ENCODE measurements at regions not wholly inside any gene's neighbourhood (a gene's known extent, or its start where the extent isn't known, plus 50 kb on each side); places are given as distances from the start of the nearest gene placed in this dataset.
"Not testable (repeated sequence)": the region's sequence is repeated elsewhere in the genome, so short reads cannot be mapped to it uniquely, and the experiment has no call there.

DNA sequence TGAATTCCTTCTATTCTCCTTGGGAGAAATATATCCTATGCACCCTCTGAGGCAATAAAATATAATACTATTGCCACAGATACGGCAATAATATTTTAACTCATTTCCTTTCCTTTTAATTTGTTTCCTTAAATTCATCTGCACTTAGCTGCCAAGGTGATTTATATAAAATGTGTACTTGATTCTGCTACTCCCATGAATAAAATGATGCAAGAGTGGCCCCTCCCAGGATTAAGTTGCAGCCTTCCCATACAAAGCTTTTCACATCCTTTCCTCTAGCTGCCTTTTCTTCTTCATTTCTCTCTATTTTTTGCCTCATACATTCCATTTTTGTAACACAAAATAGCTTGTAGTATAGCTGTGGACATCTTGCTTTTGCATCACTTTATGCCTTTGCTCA lies 464.1 kb upstream of the ZEB2 start:
- Mint-ChIP-seq H3K4me1 (no peaks in the 10 kb centered on the region), H3K27ac (no peak overlapping the region), H3K9me3 (no peaks in the 10 kb centered on the region), H3K27me3 (peaks cover 4% of the 10 kb centered on the region), H3K4me3 (no peak overlapping the region), H3K36me3 (ENCODE audit: low read depth) (no peaks in the 10 kb centered on the region)
- ChIA-PET CTCF (interaction anchor here (0.6 kb wide), 1 partner anchor 1076 kb away, joined by 3 read pairs; no protein-coding TSS in a partner anchor), POLR2A (no interaction called here)
- no peak for DNase-seq

- Mint-ChIP-seq H3K4me3 (no peak overlapping the region), H3K9me3 (no peaks in the 10 kb centered on the region), H3K27me3 (peaks cover 2% of the 10 kb centered on the region), H3K36me3 (ENCODE audit: low read depth) (no peaks in the 10 kb centered on the region), H3K4me1 (no peaks in the 10 kb centered on the region), H3K27ac (no peak overlapping the region)
- ChIA-PET CTCF (no interaction called here), POLR2A (no interaction called here)
- DNase-seq = no peak
Observed at GRCh38 chr2:144983107-144983506, 463.2 kb upstream of the ZEB2 start.

DNA sequence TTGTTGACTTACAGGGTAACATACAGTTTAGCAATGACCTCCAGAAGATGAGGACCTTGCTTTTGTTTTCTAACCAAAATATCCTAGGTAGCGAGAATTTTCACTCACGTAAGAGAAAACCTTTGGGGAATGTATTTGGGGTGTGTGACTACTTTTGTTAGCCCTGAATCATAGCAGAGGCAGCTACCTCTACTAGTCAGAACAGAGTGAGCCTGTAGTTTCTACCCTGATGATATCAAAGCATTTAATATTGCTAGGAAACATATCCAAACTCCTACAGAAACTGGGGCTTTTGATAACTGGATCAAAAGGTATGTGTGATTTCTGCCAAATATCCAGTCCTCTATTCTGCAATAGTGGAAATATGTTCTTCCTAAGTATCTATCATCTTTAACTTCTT lies 462.6 kb upstream of the ZEB2 start:
- CTCF ChIA-PET = no interaction called here
- H3K27me3 Mint-ChIP-seq = peaks cover 1% of the 10 kb centered on the region
- no peaks in the 10 kb centered on the region for H3K4me1 Mint-ChIP-seq
- no peak overlapping the region for H3K27ac Mint-ChIP-seq
- H3K36me3 Mint-ChIP-seq (ENCODE audit: low read depth) = no peaks in the 10 kb centered on the region
- no peak overlapping the region for H3K4me3 Mint-ChIP-seq
- POLR2A ChIA-PET = no interaction called here
- no peak for DNase-seq
- H3K9me3 Mint-ChIP-seq = no peaks in the 10 kb centered on the region

DNA sequence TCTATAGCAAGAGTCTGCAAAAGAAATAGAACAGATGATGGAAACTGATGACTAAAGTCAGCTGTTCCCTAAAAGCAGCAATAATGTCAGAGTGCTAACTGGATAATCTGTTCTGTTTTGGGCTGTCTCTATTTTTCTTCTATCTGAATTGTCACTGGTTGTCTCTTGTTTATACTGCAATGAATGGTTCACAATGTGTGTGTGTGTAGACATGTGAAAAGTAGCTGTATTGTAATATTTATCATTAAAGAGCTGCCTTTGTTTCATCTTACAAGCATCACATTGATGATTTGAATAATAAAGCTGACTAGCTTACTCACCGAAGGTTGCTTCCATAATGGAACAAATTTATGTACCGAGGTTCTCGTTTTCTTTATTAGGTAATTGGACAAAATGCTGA lies 456.0 kb upstream of the ZEB2 start:
- no peak overlapping the region for H3K4me3 Mint-ChIP-seq
- H3K9me3 Mint-ChIP-seq = no peaks in the 10 kb centered on the region
- no peak overlapping the region for H3K27ac Mint-ChIP-seq
- H3K36me3 Mint-ChIP-seq (ENCODE audit: low read depth) = no peaks in the 10 kb centered on the region
- DNase-seq = no peak
- peaks cover 3% of the 10 kb centered on the region for H3K27me3 Mint-ChIP-seq
- ChIA-PET POLR2A (no interaction called here), CTCF (no interaction called here)
- no peaks in the 10 kb centered on the region for H3K4me1 Mint-ChIP-seq

GRCh38 chr2:144972676-144973075 lies 452.8 kb upstream of the ZEB2 start:
- DNase-seq = no peak
- Mint-ChIP-seq H3K36me3 (ENCODE audit: low read depth) (no peaks in the 10 kb centered on the region), H3K9me3 (peaks cover 3% of the 10 kb centered on the region), H3K27me3 (peaks cover 3% of the 10 kb centered on the region), H3K4me3 (no peak overlapping the region), H3K4me1 (no peaks in the 10 kb centered on the region), H3K27ac (no peak overlapping the region)
- ChIA-PET POLR2A (no interaction called here), CTCF (no interaction called here)

DNA sequence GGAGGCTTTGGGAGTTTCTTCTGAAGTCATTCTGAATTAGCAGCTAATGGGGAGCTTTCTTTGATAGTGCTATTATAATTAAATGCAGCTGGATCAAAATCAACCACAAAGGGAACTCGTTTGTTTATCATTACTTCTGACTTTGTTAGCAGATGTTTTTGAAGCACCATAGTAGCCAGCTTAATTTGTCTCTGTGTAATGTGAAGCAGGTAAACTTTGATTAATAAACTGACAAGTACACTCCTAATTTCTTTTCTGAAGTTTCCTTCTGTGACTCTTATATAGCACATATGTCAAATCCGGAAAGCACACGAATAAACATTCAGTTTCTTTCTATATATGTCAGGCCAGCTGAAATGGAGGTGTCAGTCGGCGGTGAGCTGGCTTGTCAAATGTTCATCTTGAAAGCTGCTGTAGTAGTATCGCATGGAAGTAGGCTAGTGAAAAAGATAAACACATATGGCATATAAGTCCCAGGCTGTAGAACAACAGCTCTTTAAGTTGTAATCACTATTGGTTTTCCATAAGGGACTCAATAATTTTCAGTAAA lies 451.9 kb upstream of the ZEB2 start:
- POLR2A ChIA-PET = no interaction called here
- no peak overlapping the region for H3K27ac Mint-ChIP-seq
- H3K36me3 Mint-ChIP-seq (ENCODE audit: low read depth) = no peaks in the 10 kb centered on the region
- CTCF ChIA-PET = no interaction called here
- no peak for DNase-seq
- H3K27me3 Mint-ChIP-seq = peaks cover 3% of the 10 kb centered on the region
- no peak overlapping the region for H3K4me3 Mint-ChIP-seq
- H3K9me3 Mint-ChIP-seq = peaks cover 3% of the 10 kb centered on the region
- no peaks in the 10 kb centered on the region for H3K4me1 Mint-ChIP-seq

- H3K4me3 Mint-ChIP-seq; DNase-seq; H3K27ac Mint-ChIP-seq; POLR2A ChIA-PET; H3K9me3 Mint-ChIP-seq; H3K27me3 Mint-ChIP-seq; H3K4me1 Mint-ChIP-seq; H3K36me3 Mint-ChIP-seq (ENCODE audit: low read depth); CTCF ChIA-PET: not testable (repeated sequence)
Observed at GRCh38 chr2:144970410-144970809, 450.5 kb upstream of the ZEB2 start.

DNA sequence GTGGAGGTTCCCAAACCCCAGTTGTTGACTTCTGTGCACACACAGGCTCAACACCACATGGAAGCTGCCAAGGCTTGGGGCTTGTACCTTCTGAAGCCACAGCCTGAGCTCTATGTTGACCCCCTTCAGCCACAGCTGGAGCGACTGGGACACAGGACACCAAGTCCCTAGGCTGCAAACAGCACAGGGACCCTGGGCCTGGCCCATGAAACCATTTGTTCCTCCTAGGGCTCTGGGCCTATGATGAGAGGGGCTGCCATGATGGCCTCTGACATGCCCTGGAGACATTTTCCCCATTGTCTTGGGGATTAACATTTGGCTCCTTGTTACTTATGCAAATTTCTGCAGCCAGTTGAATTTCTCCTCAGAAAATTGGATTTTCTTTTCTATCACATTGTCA lies 449.6 kb upstream of the ZEB2 start:
- POLR2A ChIA-PET; DNase-seq; H3K4me3 Mint-ChIP-seq; CTCF ChIA-PET; H3K27me3 Mint-ChIP-seq; H3K36me3 Mint-ChIP-seq (ENCODE audit: low read depth); H3K27ac Mint-ChIP-seq; H3K4me1 Mint-ChIP-seq; H3K9me3 Mint-ChIP-seq: not testable (repeated sequence)

DNA sequence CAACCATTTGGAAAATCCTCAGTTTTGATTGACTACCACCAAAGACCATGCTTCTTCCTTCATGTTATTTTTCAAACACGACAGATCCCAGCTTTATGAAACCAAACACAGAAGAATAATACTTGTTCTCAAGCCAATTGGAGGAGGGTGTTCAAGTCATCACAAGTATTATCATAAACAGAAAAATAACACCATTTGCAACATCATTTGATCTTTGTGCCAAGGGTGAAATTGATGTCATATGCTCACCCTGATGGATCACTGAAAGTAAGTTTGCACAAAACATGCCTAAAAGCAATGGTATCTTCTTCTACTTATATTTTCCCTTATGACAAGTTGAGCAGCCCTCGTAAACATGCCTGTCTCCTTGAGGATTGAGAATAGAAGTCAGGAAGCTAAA lies 448.0 kb upstream of the ZEB2 start:
- Mint-ChIP-seq H3K4me1 (no peaks in the 10 kb centered on the region), H3K36me3 (ENCODE audit: low read depth) (no peaks in the 10 kb centered on the region), H3K27ac (no peak overlapping the region), H3K9me3 (peaks cover 11% of the 10 kb centered on the region), H3K27me3 (no peaks in the 10 kb centered on the region), H3K4me3 (no peak overlapping the region)
- POLR2A ChIA-PET = no interaction called here
- DNase-seq = no peak
- CTCF ChIA-PET = no interaction called here

DNA sequence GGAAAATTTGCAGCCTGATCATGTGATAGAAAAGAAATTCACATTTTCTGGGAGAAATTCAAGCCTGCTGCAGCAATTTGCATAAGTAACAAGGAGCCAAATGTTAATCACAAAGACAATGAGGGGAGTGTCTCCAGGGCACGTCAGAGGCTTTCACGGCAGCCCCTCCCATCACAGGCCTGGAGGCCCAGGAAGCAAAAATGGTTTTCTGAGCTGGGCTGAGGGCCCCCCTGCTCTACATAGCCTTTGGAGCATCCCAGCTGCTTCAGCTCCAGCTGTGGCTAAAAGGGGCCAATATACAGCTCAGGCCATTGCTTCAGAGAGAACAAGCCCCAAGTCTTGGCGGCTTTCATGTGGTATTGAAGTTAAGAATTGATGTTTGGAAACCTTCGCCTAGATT lies 445.3 kb upstream of the ZEB2 start:
- DNase-seq = no peak
- Mint-ChIP-seq H3K27me3 (no peaks in the 10 kb centered on the region), H3K4me1 (no peaks in the 10 kb centered on the region), H3K9me3 (peaks cover 11% of the 10 kb centered on the region), H3K27ac (no peak overlapping the region), H3K4me3 (no peak overlapping the region), H3K36me3 (ENCODE audit: low read depth) (no peaks in the 10 kb centered on the region)
- ChIA-PET CTCF (no interaction called here), POLR2A (no interaction called here)

- Mint-ChIP-seq H3K36me3 (ENCODE audit: low read depth) (no peaks in the 10 kb centered on the region), H3K9me3 (peaks cover 11% of the 10 kb centered on the region), H3K4me1 (no peaks in the 10 kb centered on the region), H3K27me3 (no peaks in the 10 kb centered on the region), H3K27ac (no peak overlapping the region), H3K4me3 (no peak overlapping the region)
- no peak for DNase-seq
- POLR2A ChIA-PET = no interaction called here
- CTCF ChIA-PET = no interaction called here
Observed at GRCh38 chr2:144963031-144963430, 443.1 kb upstream of the ZEB2 start.

DNA sequence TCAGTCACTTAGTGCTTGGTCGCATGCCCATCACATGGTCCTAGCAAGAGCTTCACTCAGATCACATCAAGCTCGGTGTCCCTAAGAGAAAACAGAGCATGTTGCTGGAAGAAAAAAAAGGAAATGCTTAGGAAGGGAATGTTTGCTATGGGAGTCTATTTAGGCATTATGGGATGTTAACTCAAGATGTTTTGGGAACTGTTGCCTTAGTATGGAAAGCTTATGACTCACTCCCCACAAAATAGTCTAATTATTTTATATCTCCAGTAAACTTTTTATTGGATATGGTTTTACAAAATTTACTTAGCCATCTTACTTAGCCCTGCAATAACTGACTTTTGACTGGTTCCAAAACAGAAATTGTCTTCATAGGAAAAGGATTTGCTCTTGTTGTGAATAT lies 439.5 kb upstream of the ZEB2 start:
- H3K4me3 Mint-ChIP-seq = no peak overlapping the region
- H3K9me3 Mint-ChIP-seq = peaks cover under 1% of the 10 kb centered on the region
- ChIA-PET CTCF (no interaction called here), POLR2A (no interaction called here)
- H3K27me3 Mint-ChIP-seq = no peaks in the 10 kb centered on the region
- no peaks in the 10 kb centered on the region for H3K36me3 Mint-ChIP-seq (ENCODE audit: low read depth)
- no peaks in the 10 kb centered on the region for H3K4me1 Mint-ChIP-seq
- DNase-seq = no peak
- H3K27ac Mint-ChIP-seq = no peak overlapping the region

GRCh38 chr2:144950899-144951560 lies 431.1 kb upstream of the ZEB2 start:
- CTCF ChIA-PET = no interaction called here
- Mint-ChIP-seq H3K27me3 (peaks cover 2% of the 10 kb centered on the region), H3K9me3 (no peaks in the 10 kb centered on the region), H3K4me1 (no peaks in the 10 kb centered on the region), H3K4me3 (no peak overlapping the region), H3K27ac (no peak overlapping the region), H3K36me3 (ENCODE audit: low read depth) (no peaks in the 10 kb centered on the region)
- DNase-seq = no peak
- POLR2A ChIA-PET = no interaction called here

DNA sequence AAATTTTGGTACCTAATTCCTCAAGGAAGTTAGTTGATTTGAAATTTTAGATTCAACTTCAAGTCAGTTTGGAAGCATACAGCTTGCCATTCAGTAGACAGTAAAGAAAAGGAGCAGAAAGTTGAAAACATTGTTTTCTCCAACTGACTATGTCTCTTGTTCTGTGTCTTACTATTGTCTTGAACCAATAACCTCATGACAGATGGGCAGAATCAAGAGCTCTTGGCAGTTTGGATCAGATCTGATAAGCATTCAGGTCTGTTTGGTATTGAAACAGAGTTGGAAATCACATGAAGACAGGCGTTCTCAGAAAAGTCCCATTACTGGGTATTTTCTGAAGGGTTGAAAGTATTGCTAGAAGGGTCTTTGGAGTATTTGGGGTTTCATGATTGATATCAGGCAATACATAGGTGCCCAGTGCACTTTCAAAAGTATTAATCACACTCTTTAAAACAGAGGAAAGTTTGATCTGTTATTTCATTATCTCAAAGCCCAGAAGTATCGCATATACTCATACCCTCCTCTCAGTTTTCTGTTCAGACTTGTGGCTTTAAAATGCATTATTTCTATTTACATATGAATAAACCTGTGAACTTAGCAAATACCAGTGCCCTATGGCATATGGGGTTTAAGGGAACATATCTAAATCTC lies 428.4 kb upstream of the ZEB2 start:
- Mint-ChIP-seq H3K4me3 (no peak overlapping the region), H3K9me3 (no peaks in the 10 kb centered on the region), H3K27me3 (peaks cover 2% of the 10 kb centered on the region), H3K27ac (no peak overlapping the region), H3K4me1 (no peaks in the 10 kb centered on the region), H3K36me3 (ENCODE audit: low read depth) (no peaks in the 10 kb centered on the region)
- no peak for DNase-seq
- CTCF ChIA-PET = no interaction called here
- POLR2A ChIA-PET = no interaction called here
